VCaP (cell line): ENCODE measurements at regions not wholly inside any gene's neighbourhood (a gene's known extent, or its start where the extent isn't known, plus 50 kb on each side); places are given as distances from the start of the nearest gene placed in this dataset.

ENCODE experiments used
- H3K27ac ChIP-seq: fragments of 450-650 bp; 2 replicates; pipeline ENCODE4 v1.5.1; 2017
- CTCF ChIP-seq: fragments of 450-650 bp; conservative IDR thresholded peaks from 2 replicates; pipeline ENCODE4 v1.5.1; 2017; ENCODE audit warnings: mild to moderate bottlenecking, moderate library complexity

- peak overlapping the region; percentile 61 for H3K27ac ChIP-seq
- TF ChIP-seq CTCF: no peak
These were observed 226.6 kb upstream of the IL12A start for GRCh38 chr3:159761848-159762635.

- H3K27ac ChIP-seq: peak overlapping the region; percentile 73
- TF ChIP-seq CTCF: no peak
These were observed 225.5 kb upstream of the IL12A start for GRCh38 chr3:159763011-159763601.

GRCh38 chr3:159763602-159764489, 224.8 kb upstream of the IL12A start:
- peak; percentile 14; the same call in 1 of the 2 replicates for TF ChIP-seq CTCF
- peak overlapping the region; percentile 73 for H3K27ac ChIP-seq

- TF ChIP-seq CTCF: no peak
- peak overlapping the region; percentile 73 for H3K27ac ChIP-seq
These were observed 224.1 kb upstream of the IL12A start for GRCh38 chr3:159764490-159765029.

- peak overlapping the region; percentile 73 for H3K27ac ChIP-seq
- TF ChIP-seq CTCF: no peak
These were observed 223.4 kb upstream of the IL12A start for GRCh38 chr3:159765030-159765859.

- peak overlapping the region; percentile 73; the same call in 1 of the 2 replicates for H3K27ac ChIP-seq
- no peak for TF ChIP-seq CTCF
These were observed 222.8 kb upstream of the IL12A start for GRCh38 chr3:159765860-159766294.
